ENCODE measurements at regions not wholly inside any gene's neighbourhood (a gene's known extent, or its start where the extent isn't known, plus 50 kb on each side); places are given as distances from the start of the nearest gene placed in this dataset.

- no peak for DNase-seq
Observed at GRCh38 chr9:108675708-108676107, 180.1 kb downstream of the ACTL7B start.

GRCh38 chr9:108674766-108675530 is 180.8 kb downstream of the ACTL7B start:
- no peak for DNase-seq

DNA sequence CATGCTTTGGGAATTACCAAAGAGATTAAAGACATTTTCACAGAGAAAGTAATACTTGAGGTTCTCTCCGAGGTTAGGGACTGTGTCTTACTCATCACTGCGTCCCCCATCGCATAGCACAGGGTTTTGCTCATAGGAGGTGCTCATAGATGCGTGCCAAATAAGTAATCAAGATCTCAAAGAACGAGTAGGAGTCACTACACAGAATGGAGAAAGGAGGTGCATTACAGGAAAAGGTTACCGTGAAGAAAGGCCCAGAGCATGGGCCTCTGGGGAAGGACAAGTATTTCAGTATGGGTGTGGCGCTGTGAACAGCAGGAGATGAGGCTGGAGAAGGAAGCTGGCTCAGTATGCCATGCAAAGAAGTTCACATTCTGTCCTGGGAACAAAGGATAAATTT is 182.4 kb downstream of the ACTL7B start:
- DNase-seq: no peak

DNA sequence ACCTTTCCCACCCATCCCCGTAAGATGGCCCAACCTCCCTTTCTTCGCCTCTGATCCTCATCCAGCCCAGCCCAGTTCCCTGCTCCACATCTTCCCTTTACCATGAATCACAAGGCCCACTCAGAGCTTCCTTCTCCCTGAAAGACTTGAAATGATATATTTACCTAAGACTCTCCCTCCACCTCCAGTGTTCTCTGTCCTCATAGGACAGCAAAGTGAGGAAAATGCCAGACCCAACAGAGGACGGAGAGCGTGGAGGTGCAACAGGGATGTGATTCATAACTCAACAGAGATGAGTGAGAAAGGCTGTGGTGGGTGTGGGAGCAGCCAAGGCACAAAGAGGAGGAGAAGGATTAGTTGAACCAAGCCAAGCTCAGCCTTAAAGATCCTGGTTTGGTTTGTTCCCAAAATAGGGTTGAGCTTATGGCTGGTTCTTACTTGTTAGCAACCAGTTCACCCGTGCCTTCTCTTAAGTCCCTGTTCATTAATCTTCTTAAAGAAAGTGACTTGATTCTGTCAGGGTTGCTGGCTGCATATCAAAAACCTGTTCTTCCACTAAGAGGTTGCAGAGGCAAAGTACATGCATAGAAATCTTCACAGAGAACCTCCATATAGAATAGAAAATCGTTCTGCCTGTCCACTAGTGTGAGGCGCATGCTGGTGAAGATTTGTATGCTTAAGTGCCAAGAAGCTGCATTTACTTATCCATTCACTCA is 183.2 kb downstream of the ACTL7B start:
- peak; percentile 45 for DNase-seq

- no peak for DNase-seq
Observed at GRCh38 chr9:108671794-108672193, 184.0 kb downstream of the ACTL7B start.

- peak; percentile 17 for DNase-seq
Observed at GRCh38 chr9:108671176-108671575, 184.6 kb downstream of the ACTL7B start.

DNA sequence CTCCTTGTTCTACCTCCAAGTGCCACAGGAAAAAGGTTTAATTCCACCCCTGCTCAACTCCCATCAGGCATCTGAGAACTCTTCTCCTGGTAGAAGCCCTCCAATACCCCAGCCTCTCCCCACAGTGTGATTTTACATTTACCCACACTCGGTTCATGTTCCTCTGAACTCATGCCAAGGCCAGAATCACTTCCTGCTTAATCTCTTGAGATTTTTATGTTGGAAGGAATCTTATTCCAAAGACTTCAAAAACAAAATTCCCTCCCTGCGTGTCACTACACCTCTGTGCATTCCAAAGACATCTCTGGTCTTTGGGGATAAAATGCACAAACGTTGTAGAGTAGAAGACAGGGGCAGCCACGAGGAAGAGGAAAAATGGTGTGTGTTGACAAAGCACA is 186.8 kb downstream of the ACTL7B start:
- no peak for DNase-seq

DNA sequence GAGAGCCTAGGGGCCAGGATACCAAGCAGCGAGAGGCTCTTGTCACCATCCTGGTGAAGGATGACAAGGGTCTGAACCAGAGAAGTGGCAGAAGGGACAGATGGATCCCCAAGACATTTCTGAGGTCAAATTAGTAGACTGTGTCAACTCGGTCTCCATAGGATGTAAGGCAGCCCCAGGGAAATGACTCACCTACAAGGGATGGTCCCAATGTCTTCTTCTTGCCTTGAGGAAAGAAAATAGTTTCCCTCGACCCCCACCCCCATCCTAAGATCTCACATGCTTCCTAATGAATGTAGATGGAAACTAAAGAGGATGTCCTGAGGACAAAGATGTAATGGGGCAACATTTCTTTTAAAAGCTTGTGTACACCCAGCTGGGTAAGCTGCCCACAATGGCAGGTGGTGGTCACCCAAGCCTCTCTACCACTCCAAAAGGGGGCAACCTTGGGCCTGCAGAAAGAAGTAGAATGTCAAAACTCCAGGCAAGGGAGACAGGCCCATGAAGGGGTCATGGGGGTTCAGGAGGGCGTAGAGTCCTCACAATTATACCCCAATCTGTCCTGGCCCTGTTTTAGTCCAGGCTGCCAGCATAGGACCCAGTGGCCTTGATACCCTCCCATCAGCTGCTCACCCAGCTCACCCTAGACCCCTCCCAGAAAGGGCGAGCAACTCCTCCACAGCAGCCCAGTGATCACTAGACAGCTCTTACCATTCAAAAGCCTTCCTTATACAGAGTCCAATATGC is 187.4 kb downstream of the ACTL7B start:
- no peak for DNase-seq

- no peak for DNase-seq
Observed at GRCh38 chr9:108666240-108666784, 189.5 kb downstream of the ACTL7B start.

DNA sequence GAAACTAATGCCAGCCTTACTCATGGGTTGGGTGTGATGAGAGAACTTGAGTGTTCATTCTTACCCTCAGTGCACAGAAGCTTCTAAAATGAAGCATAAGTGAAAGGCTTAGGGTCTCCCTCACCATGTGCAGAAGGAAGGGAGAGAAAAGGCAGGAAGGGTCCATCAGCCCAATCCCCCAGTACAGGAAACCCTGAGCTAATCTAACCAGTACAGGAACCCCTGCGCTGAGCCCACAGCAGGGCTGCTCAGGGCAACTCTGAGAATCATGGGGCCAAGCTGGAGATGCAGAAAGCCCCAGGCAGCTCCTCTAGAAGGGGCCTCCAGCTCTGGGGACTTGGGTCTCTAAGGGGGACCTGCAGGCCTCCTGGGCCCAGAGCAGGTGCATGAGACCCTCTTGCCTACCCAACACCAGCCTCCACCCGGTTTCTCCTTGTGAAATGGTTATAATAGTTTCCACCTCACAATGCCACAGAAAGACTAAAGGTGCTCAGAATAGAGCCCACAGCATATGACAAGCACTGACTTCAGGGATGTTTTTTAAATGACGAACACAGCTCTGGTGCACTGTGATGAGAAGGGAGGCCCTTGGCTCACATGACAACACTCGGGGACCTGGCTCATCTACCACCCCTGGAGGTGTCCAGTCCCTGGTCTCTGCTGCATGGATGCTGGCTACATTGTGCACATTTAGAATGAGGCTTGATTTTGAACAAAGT is 190.1 kb downstream of the ACTL7B start:
- no peak for DNase-seq

DNA sequence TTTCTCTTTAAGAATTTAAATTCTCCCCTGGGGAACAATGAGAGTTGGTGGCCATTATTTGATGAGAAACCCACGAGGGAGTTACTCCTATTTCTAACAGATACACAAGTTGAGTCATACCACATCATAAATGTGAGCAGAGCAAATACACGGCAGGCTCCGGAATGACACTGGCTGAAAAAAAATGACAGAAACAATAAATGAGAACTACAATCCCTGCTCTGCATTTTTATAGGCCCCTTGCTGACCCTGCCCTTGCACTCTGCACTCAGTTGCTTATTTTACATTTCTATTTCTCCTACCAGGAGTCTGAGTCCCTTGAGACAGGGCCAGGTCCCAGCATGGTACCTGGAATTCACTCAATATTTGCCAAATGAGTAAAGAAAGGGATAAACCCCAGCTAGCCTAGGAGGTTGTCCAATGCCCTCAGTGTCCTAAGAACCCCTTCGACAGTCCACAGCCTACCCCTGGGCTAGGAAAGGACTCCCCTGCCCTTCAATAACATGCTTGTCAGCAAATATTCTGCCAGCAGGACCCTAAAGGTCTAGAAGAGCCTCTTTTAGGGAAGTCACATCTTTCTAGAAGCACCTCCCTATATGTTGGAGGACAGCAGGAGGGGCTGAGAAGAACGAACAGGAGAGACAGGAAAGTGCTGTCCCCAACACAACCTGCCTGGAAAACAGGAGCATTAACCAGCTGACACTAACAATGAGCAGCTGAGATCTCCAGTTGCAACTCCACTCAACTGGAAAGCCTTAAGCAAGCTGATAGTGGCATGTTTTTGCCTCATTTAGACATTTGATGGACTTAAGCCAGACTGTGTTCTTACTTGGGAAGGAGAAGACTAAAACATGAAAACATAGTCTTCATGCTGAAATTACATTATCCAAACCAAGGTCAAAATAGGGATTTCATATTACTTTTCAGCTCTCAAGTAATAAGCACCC is 191.2 kb downstream of the ACTL7B start:
- peak; percentile 46 for DNase-seq

DNA sequence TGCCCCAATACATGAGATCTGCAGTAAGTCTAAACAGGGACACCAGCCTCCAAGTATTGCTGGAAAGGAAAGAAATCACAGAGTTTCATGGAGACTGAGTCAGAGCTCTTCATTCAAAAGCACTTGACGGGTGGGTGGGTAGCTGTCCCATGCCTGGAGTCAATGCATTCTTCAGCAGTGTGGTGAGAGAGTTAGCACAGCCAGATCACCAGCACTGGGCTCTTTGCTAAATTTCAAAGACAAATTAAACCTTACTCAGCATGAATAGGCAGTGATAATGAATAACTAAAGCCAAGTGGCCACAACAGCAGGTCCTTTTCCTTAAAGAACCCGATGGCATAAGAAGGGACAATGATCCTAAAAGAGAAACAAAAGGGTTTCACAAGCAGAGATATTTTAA is 192.4 kb downstream of the ACTL7B start:
- no peak for DNase-seq

DNA sequence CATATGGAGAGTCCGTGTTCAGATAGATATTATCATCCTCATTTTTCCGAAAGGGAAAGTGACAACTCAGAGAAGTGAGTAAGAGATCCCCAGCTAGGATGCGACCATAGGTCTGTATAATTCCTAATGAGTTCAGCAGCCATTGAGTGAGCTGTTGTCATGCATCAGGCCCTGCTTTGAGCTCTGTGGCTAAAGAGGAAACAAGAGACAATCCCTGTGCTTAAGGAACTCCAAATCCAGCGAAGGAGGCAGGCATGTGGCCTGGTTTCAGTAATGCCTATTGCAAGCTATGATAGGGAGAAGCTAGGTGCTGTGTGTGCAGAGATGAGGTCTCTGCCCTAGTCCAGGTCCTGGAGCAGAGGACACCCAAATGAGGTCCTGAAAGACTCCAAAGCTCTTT is 192.8 kb downstream of the ACTL7B start:
- no peak for DNase-seq

DNA sequence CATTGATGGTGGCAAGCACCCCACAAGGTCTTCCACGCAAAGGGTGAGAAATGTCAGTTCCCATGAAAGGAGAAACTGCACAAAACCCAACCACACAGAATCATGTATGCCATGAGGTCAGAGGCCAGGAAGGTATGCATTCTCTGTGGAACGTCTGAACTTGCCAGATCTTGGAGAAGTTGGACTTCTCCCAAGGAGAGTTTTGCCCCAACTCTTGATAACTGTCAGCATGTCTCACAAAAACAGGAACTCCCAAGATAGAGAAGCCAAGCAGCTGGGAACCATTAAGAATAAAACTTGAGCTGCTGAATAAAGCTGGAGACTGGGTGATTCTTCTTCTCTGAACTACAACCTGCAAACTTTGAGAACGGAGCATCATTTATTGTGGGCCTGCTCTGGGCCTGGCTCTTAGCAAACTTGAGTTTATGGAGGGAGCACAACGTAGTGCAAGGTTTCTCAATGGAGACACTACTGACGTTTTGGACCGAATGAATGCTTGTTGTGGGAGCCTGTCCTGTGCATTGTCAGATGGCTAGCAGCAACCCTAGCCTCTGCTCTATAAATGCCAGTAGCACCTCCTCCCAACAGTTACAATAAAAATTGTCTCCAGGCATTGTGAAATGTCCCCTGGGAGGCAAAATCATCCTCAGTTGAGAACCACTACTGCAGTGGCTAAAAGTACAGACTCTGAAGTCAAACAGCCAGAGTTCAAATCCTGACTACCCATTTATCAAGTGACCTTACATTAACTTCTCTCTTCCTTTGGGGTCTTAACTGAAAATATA is 193.5 kb downstream of the ACTL7B start:
- no peak for DNase-seq

GRCh38 chr9:108656566-108656965 is 199.2 kb downstream of the ACTL7B start:
- DNase-seq: no peak

DNA sequence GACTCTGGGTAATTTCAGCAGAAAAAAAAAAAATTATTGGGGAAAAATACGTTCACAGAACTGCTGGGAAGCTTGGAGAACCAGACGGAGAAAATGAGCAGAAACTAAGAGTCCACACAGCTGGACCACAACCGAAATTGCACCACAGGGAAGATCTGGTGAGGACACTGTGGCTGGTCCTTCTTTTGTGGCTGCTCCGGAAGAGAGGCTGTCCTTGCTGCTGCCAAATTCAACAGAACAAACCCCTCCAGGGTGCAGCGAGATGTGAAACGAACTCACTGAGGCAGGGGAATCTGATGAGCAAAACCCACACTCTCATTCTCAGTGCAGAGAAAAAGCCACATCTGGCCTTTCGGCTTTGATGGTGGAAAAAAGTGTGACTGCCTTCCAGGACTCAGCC is 200.0 kb downstream of the ACTL7B start:
- no peak for DNase-seq

GRCh38 chr9:108654566-108654965 is 201.2 kb downstream of the ACTL7B start:
- DNase-seq: no peak

DNA sequence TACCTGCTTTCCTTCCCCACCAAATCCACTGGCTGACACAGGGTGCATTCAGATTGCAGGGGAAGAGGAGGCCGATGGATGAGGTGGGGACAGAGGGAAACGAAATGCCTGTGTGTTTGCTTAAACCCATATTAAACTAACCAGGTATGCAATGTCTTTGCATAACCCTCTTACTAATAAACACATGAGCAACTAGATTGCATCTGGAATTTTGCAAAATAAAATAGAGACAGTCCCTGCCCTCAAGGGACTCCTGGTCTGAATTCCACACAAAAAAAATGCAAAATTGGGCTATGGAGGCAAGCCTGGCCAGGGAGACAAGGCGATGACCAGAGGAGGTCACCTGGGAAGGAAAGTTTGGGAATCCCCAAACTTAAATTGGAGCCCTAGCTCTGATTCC is 202.9 kb downstream of the ACTL7B start:
- DNase-seq: no peak

GRCh38 chr9:108650826-108651225 is 205.0 kb downstream of the ACTL7B start:
- DNase-seq: no peak

DNA sequence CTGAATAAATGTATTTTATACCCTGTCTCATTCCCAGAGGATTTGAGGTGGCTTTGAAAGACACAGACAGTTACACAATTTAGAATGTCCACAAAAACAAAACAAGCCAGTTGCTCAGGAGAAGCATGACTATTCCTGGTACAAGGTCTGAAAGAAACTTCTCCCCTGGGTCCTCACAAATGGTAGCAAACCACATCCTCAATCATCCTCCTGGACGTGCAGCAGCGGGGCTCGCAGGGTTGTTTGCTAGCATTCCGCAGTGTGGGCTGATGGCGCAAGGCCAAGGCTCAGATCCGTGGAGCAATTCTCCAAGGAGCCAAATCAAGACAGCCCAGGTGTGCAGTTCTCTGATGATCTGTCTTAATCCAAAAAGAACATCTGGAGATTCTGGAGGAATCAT is 210.3 kb downstream of the ACTL7B start:
- DNase-seq: peak; percentile 76

All from tongue (tissue), 1 donor.